GM18870 (cell line): ENCODE measurements at regions not wholly inside any gene's neighbourhood (a gene's known extent, or its start where the extent isn't known, plus 50 kb on each side); places are given as distances from the start of the nearest gene placed in this dataset.
"Not testable (repeated sequence)": the region's sequence is repeated elsewhere in the genome, so short reads cannot be mapped to it uniquely, and the experiment has no call there.

Experiments
- ATAC-seq: cut with Tn5 transposase; IDR thresholded peaks from one replicate; pipeline ENCODE4 v1.9.1; 2021; ENCODE audit warnings: moderate library complexity; ENCODE audit not compliant: unreplicated experiment

- no peak for ATAC-seq
These were observed 383.7 kb downstream of the CAAP1 start for GRCh38 chr9:26508897-26509296.

DNA sequence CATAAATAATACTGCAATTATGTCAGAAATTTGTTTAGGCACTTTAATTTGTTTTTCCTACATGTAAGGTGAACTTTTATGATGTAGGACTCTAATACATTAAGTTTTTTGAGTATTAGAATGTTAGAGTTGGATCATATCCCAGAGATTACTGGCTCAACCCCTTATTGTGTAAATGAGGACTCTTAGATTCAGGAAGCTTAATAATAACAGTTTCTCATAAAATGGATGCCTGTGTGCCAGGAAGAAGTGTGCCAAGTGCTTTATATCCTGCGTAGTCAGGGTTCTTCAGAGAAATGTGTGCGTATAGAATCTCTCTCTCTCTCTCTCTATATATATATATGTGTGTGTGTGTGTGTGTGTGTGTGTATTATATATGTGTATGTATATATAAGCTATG, 388.5 kb downstream of the CAAP1 start:
- ATAC-seq = no peak

GRCh38 chr9:26502311-26502710, 390.3 kb downstream of the CAAP1 start:
- ATAC-seq = no peak

DNA sequence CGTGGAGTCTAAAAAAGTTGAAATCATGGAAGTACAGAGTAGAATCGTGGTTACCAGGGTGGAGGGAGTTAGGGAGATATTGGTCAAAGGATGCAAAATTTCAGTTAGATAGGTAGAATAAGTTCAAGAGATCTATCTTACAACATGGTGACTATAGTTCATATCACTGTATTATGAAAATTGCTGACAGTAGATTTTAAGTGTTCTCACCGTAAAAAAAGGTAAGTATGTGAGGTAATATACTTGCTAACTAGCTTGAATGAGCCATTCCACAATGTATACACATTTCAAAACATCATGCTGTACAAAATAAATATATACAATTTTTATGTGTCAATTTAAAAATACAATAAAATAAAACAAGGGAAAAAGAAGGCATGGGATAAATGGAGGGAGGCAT, 392.1 kb downstream of the CAAP1 start:
- ATAC-seq = no peak

- not testable (repeated sequence) for ATAC-seq
These were observed 399.7 kb downstream of the CAAP1 start for GRCh38 chr9:26492608-26493521.

DNA sequence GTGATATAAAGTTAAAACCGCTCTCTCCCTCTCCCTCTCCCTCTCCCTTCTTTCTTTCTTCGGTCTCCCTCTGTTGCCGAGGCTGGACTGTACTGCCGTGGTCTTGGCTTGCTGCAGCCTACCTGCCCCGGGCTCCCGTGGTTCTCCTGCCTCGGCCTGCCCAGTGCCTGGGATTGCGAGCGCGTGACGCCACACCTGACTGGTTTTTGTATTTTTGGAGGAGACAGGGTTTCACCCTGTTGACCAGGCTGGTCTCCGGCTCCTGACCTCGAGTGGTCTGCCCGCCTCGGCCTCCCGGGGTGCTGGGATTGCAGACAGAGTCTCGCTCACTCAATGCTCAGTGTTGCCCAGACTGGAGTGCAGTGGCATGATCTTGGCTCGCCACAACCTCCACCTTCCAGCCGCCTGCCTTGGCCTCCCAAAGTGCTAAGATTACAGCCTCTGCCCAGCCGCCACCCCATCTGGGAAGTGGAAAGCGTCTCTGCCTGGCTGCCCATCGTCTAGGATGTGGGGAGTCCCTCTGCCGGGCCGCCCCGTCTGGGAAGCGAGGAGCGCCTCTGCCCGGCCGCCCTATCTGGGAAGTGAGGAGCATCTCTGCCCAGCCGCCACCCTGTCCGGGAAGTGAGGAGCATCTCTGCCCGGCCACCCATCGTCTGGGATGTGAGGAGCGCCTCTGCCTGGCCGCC, 400.5 kb downstream of the CAAP1 start:
- ATAC-seq = not testable (repeated sequence)

- ATAC-seq = no peak
These were observed 408.6 kb downstream of the CAAP1 start for GRCh38 chr9:26483991-26484390.

- ATAC-seq = no peak
These were observed 414.6 kb downstream of the CAAP1 start for GRCh38 chr9:26477963-26478362.

DNA sequence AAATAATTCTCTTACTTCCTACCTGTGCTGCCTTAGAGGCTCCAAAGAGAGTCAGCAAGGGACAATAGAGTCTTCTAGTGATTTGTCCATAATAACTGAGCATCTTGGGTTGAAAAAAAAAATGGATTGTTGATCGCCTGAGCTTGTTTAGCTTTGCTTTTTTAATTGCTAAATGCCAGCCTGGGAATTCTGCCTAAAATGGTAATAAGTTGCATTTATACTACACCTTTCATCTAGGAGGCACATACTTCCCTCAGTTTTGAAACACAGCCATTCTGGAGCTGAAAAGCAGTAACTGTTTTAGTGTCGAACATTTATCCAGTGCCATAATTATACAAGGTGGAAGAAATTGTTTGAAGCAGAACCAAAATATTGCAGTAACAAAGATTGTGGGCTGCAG, 421.3 kb downstream of the CAAP1 start:
- ATAC-seq = no peak

- no peak for ATAC-seq
These were observed 422.3 kb downstream of the CAAP1 start for GRCh38 chr9:26470284-26470683.

- ATAC-seq = no peak
These were observed 428.8 kb downstream of the CAAP1 start for GRCh38 chr9:26463837-26464236.

DNA sequence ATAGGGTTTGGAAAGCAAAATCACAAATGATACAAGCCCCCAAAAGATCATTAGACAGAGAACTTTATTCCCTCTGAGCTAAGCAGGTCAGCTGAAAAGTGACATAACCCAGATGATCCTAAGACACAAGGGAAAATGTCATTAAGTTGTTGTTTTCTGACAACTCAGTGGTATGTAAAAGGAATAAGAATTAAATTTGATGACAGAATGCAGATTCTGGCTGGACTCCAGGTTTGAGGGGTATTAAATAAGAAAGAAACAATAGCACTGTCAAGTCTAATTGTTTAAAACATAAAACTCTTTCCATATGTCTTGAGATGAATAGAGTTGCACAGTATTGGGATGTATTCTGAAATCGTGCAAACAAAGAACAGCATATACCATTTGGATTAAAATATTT, 429.9 kb downstream of the CAAP1 start:
- no peak for ATAC-seq

DNA sequence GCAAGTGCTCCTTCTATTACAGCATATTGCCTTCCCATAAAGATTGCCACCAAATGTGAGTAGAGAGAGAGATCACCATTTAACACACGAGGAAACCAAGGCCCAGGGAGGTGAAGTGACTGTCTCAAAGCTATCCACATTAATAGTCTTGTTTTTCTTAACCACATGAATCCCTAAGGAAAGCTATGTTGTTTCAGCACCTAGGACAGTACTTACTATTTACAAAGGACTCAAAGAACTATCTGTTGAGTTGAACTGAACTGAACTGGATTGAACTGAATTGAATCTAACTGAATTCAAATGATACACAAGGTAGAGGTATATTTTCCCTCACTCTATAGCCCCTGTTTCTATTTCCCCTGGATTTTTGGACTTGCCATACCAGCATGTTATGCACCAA, 430.4 kb downstream of the CAAP1 start:
- no peak for ATAC-seq

DNA sequence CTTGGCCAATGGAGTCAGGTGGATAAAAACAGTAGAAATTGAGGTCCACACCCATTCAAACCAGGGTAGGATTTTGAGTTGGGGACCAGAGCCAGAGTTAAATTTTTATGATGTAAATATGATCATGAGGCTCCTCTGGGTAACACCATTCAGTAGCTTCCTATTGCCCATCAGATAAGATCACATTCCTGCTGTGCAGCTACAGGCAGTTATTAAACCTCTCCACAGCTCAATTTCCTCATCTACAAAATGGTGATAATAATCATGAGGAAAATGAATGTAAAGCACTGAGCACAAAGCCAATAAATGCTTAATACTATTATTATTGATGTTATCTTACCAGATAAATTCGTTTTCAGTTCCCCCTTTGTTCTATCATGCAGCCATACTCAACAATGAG, 432.0 kb downstream of the CAAP1 start:
- no peak for ATAC-seq

- ATAC-seq = no peak
These were observed 432.6 kb downstream of the CAAP1 start for GRCh38 chr9:26459959-26460358.

DNA sequence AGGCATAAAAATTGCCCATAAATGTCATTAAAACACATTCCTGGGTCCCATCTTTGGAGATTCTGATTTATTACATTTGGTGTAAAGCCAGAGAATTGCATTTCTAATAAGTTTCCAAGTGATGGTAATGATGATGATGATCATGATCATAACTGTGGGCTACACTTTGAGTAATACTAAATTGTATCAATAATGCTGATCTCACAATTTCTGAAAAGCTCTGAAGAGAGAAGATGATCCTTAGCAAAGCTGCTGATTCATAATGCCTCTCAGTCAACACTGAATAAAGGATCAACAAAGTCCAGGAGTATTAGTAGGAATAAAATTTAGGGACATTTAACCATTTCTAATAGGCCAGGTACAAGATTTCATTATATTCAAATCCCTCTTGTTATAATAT, 434.5 kb downstream of the CAAP1 start:
- ATAC-seq = no peak

DNA sequence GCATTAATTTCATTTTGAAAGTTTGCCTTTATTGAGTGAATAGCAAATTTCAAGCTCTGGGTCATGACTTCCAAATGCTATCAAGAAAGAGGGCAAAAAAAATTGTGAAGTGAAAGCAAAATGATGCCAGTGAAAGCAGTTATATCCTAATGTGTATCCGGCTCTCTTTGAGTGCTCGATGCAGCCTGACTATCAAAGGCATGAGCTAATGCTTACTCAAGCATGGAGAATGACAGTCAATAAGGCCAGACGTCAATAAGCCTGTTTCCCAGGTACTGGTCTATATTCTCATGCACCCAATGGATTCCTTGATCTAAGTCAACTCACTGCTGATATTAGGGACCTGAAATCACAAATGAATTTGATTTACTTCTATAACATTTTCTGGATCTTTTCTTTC, 435.5 kb downstream of the CAAP1 start:
- ATAC-seq = no peak

DNA sequence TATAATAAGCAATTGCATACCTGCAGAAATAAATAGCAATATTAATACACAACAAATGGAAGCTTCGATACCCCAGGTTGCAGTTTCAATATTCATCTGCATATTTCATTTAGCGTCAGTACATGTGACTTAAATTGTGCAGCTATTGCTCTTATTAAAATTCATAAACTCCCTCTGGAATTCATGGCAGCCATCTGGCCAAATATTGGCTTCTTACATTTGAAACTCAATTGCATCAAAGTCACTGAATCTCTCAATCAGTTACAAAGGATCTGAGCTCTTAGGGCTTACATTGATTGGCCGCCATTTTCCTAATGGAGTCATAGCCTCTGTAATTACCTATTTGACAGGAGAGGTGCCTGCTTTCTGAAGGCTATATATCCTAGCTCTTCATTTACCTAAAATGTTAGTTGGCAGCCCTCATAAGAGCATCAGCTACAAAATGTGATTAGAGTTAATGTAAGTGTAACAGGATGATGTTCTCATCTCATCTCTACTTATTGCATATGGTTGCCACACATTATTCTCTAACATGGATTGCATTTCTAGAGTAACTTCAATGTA, 453.5 kb downstream of the CAAP1 start:
- no peak for ATAC-seq

GRCh38 chr9:26437056-26437711, 455.4 kb downstream of the CAAP1 start:
- ATAC-seq = no peak

- ATAC-seq = no peak
These were observed 466.0 kb downstream of the CAAP1 start for GRCh38 chr9:26426551-26427131.

DNA sequence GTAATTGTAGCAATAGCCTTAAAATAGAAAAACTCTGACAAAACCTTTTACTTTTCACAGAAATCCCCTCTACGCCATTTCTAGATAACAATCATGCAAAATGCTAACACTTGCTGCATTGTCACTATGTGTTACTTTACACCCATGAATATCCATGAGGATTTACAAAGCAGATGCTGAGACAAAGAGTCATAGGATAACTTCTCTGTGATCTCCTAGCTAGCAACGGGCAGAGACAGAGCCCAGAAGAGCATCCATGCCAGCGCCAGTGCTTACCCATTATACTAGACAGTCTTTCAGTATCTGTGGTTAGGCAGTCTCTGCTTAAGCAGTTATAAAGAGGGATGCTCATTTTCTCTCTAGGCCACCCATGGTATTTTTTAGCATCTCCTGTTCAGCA, 474.1 kb downstream of the CAAP1 start:
- ATAC-seq = no peak
